ENCODE measurements at regions not wholly inside any gene's neighbourhood (a gene's known extent, or its start where the extent isn't known, plus 50 kb on each side); places are given as distances from the start of the nearest gene placed in this dataset.

DNA sequence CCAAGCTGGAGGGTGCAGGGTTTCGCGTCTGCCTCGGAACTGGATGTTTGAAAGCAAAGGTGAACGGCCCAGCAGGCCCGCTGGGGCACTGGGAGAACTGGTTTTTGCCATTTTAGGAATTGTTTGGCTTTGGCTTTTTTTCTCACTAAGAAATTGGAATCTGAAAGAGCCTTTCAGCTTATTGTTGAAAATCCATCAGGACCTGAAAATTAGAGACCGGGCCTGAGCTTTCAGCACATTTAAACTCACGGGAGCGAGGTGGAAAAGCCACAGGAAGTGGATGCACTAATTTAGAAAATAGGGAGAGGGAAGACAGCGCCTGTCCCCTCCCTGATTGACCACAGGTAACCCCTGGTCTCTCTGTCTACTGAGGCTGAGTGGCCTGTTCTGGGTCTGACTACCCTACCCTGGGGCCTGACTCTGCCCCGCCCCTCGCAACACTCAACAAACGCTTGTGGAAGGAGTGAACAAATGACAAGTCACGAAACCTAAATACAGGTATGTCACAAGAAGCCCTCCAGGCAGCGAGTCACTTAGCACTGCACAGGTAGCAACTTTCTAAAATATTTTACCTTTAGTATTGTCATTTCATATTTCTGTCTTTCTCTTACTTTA lies 100.3 kb upstream of the MBOAT2 start:
- DNase-seq = no peak

DNA sequence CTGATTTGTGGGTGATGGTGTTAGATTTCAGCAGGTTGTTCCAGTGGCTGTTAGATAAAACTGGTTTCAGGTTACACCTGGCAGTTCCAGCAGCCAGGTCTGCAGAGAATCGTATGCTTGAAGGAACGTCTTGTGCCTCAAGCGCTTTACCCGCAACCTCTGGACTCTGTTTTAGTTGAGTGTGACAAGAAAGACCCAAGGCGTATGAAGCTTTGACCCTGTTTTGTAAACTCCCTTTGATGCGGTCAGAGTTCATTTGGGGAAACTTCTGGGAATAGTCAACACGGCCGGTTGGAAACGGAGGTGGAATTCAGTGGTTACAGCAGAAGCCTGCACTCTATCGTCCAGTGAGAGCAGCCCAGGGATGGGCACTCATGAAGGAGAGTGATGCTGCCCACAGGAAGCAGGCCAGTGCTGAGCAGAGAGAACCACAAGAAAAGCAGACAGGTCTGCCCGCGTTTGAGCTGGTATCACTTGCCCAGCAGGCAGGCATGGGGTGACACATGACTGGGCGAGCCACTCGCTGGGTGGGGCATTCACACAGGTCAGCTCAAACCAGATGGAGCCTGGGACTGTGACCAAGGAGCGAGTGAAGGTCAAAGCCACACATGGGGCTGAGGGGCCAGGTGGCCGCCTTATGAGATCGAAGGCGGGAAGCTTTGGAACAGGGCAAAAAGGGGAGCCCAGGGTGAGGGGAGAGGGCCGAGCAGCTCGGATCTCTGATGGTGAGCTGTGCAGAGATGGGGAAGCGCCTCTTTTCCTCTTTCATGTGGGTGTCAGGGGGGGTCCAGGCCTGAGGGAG lies 99.6 kb upstream of the MBOAT2 start:
- DNase-seq = peak; percentile 13

DNA sequence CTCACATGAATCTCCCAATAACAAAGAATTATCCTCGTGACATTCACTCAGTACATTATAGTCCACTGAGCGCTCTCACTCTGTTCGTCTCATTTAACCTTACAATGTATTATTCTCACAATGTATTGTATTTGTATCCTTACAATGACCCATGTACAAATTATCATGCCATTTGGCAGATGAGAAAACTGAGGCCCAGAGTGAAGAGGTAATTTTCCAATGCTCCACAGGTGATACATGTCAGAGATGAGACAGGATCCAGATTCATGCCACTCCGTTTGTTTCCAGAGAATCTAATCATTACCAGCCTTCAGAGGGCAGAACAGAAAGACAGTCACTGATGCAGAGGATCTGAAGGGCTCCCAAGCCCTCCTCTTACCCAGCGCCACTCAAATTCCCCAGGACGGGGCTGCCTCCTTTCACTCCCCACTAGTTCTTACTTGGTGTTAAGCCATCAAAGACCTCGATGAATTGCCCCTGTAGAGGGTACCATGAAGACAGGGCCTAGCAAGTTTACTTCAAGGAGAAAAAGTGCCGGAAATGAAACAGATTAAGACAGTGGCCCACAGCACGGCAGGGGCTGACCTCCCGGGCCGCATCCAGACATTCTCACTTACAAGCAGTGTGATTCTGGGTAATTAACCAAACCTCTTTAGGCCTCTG lies 98.4 kb upstream of the MBOAT2 start:
- DNase-seq = no peak

DNA sequence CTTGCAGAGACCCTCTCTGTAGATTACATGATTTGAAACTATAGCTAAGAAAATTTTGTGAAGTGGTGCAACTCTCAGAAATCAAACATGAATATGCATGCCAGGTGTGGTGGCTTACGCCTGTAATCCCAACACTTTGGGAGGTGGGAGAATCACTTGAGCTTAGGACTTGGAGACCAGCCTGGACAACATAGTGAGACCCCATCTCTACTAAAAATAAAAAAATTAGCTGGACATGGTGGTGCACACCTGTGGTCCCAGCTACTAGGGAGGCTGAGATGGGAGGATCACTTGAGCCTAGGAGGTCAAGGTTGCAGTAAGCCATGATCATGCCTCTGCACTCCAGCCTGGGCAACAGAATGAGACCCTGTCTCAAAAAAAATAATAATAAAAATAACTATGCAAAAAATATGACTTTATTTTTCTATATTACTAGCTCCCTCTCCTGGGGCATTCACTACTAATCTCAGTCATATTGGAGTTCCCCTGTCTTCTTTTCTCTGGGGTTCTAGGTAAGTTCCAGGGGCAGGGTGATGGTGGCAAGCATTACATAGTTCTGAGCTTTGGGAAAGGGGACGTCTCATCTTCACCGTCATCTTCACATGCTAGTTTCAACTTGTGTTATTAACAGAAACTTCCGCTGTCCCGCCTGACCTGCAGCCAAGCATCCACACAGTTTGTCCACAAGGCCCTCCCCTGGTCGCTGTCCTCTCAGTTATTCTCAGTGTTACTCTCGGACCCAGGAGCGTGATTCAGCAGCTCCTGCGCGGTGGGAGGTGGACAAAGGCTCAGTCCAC lies 96.8 kb upstream of the MBOAT2 start:
- DNase-seq = no peak

DNA sequence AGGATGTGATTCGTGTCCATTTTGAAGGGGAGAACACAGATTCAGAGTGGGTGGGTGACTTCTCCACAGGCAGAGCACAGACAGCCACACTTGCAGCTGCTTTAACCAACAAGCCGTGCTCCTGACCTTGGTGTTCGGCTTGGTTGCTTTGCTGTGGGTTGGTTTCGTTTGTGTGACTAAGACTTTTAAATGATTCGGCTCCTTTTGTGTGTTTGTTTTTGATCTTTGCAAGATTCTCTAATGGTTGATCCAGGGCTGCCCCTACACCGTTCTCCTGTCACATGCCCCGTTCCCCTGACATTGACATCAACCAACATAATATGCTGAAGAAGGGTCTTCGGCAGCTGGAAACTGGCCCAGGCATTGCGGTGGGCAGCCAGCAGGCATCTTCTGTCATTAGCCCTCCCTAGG lies 95.9 kb upstream of the MBOAT2 start:
- DNase-seq = no peak

DNA sequence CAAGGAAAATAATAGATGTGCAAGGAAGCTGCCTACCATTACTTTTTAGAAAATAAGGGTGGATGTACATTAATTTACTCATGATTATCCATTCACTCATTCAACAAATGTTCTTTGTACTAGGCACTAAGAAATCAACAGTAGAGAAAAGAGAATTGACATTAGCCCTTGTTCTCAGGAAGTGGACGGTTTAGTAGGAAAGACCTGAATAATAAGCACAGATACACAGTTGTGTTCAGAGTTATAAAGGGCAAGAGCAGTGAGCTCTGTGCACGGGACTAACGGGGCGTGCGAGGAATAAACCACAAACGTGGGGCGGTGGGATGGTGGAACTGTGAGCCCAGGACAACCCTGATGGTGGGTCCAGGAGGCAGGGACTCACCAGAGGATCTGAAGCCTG lies 94.4 kb upstream of the MBOAT2 start:
- DNase-seq = no peak

DNA sequence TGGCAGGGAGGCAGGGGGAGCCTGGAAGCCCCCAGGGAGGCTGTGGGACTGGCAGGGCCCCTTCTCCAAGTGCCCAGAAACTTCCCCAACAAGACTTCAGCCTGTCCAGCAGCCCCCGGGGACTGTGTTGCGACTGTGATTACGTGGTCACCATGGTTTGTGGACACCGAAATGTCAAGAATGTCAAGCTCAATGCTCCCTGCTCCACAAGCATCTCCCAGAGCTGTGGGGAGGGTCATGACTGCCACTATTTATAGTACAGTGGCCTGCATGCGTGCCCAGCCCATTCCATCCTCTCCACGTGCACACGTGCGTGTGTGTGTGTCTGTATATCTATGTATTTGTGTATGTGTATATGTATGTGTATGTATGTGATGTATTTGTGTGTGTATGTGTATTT lies 93.8 kb upstream of the MBOAT2 start:
- no peak for DNase-seq

DNA sequence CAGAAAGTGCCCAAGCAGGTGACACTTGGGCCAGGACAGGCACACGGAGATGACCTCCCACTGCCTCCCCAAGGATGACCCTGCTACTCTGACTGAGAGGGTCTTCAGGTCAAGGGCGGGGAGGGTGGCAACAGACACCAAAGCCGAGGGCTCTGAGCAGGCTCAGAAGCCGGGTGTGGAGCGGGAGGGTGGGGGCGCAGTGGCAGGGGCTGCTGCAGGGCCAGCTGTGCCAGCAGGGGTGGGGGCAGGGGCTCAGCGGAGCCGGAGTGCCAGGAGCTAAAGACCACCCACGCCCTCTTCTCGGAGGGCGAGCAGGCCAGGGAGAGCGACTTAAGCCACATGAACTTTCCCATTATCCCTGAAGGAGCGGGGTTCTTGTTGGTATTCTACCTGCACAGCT lies 93.3 kb upstream of the MBOAT2 start:
- DNase-seq = no peak

DNA sequence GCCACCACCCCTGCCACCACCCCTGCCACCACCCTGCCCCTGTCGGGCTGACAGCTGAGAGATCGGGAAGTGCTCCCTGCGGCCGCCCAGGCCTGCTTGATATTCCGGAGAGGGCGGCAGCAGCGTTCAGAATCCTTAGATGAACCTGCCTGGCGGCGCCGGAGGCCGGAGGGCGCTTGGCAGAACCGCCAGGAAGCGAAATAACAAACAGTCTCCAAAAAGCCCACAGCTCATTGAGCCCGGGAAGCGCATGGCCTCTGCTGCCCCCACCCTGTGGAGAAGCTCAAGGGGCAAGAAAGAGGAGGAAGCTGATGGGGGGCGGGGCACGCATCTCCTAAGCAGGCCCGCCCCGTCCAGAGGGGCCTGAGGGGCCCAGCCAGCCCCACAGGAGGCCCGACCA lies 92.2 kb upstream of the MBOAT2 start:
- DNase-seq = no peak

DNA sequence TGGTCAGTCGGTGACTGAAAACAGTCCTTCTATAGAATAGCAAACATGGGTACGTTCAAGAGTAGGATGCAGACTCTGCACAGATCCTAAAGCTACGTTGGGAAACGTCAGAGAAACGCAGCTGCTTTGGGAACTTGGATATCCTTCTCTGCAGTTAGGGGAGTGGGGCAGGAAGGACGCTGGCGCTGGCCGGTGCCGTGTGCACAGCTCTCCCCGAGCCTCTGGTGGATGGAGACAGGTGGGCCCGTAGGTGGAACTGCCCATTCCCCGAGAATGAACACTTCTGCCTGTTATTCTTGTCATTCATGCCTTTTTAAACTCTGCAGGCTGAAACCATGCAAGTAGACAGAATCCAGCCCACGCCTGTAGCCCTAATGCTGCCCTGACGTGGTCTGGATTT lies 91.7 kb upstream of the MBOAT2 start:
- DNase-seq = no peak

DNA sequence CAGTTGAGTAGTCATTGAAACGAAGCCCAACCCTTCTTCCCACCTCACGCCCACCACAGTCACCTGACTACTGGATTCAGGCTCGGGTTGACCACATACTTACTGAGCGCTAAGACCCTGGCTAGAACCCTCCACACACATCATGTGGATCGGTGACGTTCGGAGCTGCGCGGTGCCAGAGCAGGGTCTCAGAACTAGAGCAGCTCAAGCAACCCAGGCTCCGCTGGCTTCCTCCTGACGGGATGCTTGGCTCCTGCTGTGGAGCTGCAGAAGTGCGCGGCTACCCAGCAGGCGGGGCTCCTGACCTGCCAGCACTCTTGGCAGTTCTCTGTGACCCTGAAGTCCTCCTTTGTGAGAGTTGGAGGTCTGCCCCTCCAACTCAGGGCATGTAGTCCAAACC lies 90.6 kb upstream of the MBOAT2 start:
- DNase-seq = no peak

DNA sequence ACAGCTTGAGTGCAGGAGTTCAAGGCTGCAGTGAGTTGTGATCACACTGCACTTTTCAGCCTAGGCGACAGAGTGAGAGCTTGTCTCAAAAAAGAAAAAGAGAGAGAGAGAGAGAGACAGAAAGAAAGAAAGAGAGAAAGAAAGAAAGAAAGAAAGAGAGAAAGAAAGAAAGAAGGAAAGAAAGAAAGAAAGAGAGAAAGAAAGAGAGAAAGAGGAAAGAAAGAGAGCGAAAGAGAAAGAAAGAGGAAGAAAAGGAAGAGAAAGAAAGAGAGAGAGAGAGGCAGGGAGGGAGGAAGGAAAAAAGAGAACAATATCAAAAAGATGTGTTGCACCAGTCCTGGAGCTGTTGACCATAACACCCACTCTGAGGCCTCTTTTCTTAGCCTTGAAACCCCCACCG lies 89.8 kb upstream of the MBOAT2 start:
- DNase-seq = no peak

DNA sequence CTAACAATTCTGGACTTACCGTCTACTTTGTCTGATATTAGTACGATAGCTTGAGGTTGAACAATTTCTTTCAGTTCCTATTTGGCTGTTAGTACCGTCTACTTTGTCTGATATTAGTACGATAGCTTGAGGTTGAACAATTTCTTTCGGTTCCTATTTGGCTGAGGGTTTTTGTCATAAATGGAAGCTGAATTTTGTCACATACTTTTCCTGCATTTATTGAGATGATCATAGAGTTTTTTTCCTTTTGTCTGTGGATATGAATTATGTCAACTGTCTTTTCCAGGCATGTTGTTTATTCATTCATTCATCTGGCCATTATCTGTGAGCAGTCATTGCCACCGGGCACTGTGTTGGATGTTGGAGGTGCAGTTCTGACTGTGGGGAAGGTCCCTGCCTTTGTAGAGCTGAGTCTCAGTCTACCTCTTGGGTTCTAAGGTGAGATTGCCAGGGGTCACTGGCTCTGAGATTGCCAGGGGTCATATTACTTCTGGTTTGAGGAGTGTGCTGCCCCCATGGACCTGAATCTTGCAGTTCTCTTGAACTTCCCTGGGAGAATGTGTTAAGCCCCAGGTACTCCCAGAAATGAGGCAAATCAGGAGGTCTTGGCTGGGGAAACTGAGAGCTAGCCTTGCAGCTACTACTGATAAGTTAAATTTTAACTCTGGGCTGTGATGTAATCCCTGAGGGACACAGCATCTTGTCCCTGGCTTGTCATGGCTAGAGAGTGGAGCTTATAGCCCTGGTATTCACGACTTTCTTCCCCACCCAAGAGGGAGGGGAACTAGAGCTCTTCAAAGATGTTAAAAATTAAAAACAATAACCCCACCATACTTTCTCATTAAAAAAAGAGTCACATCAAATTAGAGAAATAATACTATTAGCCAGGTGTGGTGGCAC lies 89.1 kb upstream of the MBOAT2 start:
- no peak for DNase-seq

DNA sequence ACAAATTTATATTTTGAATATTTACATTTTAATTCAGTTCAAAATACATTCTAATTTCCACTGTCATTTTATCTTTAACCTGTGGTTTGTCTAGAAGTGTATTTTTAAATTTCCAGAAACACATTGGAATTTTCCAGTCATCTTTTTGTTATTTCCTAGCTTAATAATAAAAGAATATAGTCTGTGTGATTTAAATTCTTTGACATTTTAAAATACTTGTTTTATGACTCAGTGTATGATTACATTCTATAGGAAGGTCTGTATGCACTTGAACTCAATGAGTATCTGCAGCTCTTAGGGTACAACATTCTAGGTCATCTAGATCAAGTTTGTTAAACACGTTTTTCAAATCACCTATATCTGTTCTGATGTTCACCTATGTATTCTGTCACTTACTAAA lies 88.3 kb upstream of the MBOAT2 start:
- no peak for DNase-seq

DNA sequence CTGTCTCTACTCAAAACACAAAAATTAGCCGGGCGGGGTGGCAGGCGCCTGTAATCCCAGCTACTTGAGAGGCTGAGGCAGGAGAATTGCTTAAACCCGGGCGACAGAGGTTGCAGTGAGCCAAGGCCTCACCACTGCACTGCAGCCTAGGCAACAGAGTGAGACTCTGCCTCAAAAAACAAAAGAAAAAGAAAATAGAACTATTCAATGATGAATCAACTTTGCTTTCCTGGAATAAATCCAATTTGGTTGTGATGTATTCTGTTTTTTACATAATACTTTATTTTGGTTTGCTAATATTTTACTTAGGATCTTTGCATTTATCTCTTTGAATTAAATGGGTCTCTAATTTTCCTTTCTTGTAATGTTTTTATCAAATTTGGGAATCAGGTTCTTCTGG lies 86.3 kb upstream of the MBOAT2 start:
- DNase-seq = no peak

DNA sequence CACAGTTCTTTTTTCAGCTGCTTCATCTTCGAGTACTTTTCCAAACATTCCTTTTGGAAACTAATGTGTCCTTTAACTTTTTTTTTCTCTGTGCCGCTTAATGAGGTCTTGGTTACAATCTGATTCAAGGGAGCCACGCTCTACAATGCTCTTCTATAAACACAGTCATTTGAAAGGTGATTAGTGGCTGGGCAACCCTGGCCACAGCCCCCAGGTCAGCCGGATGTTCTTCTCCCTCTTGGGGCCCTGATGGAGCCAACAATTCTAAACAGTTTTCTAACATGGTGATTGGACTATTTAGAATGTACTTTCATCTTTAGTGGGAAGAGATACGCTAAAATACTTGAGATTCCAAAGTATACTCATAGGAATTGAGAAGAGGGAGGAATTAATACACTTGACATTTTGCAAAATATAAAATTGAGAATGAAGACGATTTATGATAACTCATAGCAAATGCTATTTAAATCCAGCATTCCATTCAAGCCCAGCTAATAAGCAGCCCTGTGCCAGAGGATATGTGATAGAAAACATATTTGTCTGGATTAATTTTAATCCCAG lies 83.7 kb upstream of the MBOAT2 start:
- DNase-seq = no peak

DNA sequence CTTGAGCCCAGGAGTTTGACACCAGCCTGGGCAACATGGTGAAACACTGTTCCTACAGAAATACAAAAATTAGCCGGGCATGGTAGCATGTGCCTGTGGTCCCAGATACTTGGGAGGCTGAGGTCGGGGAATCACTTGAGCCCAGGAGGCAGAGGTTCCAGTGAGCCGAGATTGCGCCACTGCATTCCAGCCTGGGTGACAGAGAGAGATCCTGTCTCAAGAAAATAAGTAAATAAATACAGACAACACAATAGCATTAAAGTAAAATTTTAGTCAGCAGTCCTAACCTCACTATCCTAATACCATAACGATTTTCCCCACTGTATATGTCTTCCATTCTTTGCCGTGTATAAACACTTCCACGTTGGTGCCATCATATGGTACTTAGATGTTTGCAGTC lies 83.0 kb upstream of the MBOAT2 start:
- no peak for DNase-seq

DNA sequence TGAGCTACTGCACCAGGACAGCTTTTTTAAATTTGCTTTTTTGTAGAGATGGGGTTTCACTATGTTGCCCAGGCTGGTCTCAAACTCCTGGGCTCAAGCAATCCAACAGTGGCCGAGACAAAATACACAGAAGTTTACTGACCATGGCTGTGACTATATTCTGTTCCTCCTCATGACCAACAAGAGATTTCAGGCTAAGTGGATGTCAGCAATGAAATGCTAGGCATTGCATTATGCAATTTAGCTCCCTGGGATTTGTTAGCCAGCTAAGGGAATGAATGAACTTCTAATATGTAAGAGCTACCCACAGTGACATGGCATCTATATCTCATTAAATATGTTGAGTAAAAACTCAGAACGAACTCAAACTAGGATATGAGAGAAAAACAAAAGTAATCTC lies 81.9 kb upstream of the MBOAT2 start:
- DNase-seq = no peak

DNA sequence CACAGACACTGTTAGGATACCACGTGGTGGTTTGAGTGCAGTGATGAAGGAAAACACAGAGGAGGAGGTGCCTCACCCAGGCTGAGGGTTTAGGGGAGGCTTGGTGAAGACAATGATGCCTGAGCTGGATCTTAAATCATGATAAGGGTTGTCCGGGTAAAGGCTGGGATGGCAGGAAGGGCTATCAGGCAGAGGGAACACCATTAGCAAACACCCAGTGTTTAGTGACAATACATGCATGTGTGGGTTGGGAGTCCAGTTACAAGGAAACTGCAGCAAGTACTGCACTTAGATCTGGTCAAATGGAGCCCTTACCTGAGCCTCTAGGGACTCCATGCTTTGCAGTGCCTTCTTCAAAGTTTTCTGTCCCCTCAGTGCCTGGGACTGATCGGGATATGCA lies 79.8 kb upstream of the MBOAT2 start:
- DNase-seq = no peak

DNA sequence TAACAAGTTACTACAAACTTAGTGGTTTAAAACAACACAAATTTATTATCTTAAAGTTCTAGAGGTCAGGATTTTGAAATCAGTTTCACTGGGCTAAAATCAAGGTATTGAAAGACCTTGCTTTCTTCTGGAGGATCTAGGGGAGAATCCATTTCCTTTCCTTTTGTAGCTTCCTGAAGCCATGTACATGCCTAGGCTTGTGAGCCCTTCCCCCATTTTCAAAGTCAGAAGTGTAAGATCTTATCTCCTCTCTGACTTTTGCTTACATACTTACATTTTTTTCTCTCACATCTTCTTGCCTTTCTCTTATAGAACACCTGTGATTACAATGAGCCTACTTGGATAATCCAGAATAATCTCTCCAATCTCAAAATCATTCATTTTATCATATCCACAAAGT lies 78.7 kb upstream of the MBOAT2 start:
- no peak for DNase-seq

DNA sequence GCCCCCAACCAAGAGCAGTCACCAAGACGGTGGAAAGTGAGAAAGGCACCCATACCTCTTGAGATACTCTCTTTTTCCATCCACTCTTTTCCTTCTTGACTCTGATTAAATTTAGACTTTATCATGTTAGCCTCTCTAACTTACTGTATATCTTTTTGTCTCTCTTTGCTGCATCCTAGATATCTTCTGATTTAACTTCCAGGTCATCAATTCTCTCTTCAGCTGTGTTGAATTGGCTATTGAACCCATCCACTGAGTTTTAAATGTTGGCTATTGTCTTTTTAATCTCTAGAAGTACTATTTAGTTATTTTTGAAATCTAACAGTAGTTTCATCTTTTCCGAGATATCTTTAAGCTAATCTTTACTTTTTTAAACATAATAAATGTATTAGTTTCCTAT lies 78.3 kb upstream of the MBOAT2 start:
- no peak for DNase-seq

DNA sequence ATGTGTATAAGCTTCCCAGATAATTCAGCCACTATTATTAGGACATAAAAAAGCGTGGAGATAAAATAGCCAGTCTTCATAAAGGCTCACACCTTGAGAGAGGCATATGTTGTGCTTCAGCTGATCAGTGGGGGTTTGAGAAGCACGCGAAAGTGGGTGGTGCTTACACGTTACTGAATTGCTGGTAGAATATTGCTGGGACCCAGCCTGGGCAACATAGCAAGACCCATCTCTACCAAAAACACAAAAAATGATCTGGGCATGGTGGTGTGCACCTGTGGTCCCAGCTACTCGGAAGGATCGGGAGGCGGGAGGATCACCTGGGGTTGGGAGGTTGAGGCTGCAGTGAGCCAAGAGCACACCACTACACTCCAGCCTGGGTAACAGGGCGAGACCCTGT lies 74.9 kb upstream of the MBOAT2 start:
- DNase-seq = no peak

Data from NCI-H1105 treated with DMSO at 0.1 percent for 48 hours (cell line).